ENCODE measurements at regions not wholly inside any gene's neighbourhood (a gene's known extent, or its start where the extent isn't known, plus 50 kb on each side); places are given as distances from the start of the nearest gene placed in this dataset.

DNA sequence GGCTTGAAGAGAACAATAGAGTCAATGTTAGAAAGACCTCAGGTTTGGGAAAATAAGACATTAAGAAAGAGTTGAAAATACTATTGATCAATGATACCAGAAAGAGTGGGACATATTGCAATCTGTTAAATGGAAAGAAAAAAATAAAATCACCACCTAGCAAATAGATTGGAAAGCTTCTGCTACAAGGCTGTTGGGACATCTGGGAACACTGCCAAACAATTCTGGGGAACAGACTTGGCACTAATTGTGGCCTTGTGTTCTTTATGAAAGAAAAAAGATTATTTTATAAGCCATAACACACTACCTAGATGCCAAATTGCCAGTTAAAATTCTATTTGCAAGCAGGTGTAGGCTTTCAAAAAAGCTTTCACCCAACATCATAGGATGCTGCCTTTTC lies 137.8 kb downstream of the TSEN15 start:
- TF ChIP-seq, protein P1, sequence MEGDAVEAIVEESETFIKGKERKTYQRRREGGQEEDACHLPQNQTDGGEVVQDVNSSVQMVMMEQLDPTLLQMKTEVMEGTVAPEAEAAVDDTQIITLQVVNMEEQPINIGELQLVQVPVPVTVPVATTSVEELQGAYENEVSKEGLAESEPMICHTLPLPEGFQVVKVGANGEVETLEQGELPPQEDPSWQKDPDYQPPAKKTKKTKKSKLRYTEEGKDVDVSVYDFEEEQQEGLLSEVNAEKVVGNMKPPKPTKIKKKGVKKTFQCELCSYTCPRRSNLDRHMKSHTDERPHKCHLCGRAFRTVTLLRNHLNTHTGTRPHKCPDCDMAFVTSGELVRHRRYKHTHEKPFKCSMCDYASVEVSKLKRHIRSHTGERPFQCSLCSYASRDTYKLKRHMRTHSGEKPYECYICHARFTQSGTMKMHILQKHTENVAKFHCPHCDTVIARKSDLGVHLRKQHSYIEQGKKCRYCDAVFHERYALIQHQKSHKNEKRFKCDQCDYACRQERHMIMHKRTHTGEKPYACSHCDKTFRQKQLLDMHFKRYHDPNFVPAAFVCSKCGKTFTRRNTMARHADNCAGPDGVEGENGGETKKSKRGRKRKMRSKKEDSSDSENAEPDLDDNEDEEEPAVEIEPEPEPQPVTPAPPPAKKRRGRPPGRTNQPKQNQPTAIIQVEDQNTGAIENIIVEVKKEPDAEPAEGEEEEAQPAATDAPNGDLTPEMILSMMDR (conservative IDR thresholded peaks at IDR 0.05) = no peak
- no peak for DNase-seq (ENCODE audit: extremely low spot score, unreplicated experiment)
- Mint-ChIP-seq H3K36me3 (no peaks in the 10 kb centered on the region), H3K9me3 (peaks cover 9% of the 10 kb centered on the region), H3K27me3 (peaks cover 11% of the 10 kb centered on the region), H3K4me1 (ENCODE audit: unreplicated experiment) (peaks cover 7% of the 10 kb centered on the region), H3K27ac (no peak overlapping the region), H3K4me3 (no peak overlapping the region)

DNA sequence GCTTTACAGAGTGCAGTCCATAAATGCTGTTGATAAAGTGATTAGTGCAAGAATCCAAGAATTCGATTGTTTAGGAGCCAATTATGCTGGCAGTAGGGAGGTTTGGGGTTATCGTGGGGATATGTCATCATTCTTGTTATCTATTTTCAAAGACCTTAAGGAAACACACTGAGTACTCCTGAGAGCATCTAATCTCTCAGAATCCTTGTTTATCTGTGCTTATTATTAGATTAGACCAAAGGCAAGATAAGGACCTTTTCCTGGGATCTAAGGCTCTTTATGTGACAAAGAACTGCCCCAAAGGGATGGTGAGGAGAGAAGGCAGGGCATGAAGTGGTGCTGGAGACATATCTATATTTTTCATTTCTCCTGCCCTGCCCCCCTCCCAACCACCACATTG lies 139.1 kb downstream of the TSEN15 start:
- no peak overlapping the region for H3K4me3 Mint-ChIP-seq
- no peak for DNase-seq (ENCODE audit: extremely low spot score, unreplicated experiment)
- no peaks in the 10 kb centered on the region for H3K36me3 Mint-ChIP-seq
- H3K27ac Mint-ChIP-seq = no peak overlapping the region
- H3K9me3 Mint-ChIP-seq = peaks cover 9% of the 10 kb centered on the region
- H3K27me3 Mint-ChIP-seq = peaks cover 11% of the 10 kb centered on the region
- H3K4me1 Mint-ChIP-seq (ENCODE audit: unreplicated experiment) = peaks cover 7% of the 10 kb centered on the region
- TF ChIP-seq, protein P1 (conservative IDR thresholded peaks at IDR 0.05) = no peak

DNA sequence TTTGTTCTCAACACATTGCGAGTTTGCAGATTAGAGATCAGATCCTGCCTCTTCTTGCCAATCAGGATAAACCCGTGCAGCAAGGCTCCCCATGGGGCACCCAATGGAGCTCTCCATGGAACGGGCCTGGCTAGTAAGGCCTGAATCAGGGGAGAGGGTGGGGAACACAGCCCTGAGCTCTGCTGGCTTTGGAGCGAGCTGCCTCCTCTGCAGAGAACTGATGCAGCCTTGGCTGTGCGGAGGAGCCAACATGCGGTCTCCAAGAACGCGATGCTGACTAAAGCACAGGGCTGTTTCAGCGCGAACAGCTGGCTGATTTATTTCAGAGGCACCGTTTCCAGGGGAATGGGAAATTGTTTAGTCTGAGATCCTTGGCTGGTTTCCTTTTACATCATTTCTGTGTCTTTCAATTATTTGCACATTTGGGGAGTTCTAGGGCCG lies 139.7 kb downstream of the TSEN15 start:
- Mint-ChIP-seq H3K4me3 (no peak overlapping the region), H3K27me3 (peaks cover 11% of the 10 kb centered on the region), H3K27ac (no peak overlapping the region), H3K36me3 (no peaks in the 10 kb centered on the region), H3K4me1 (ENCODE audit: unreplicated experiment) (peaks cover 7% of the 10 kb centered on the region), H3K9me3 (peaks cover 9% of the 10 kb centered on the region)
- no peak for DNase-seq (ENCODE audit: extremely low spot score, unreplicated experiment)
- TF ChIP-seq, protein P1 (conservative IDR thresholded peaks at IDR 0.05) = no peak

DNA sequence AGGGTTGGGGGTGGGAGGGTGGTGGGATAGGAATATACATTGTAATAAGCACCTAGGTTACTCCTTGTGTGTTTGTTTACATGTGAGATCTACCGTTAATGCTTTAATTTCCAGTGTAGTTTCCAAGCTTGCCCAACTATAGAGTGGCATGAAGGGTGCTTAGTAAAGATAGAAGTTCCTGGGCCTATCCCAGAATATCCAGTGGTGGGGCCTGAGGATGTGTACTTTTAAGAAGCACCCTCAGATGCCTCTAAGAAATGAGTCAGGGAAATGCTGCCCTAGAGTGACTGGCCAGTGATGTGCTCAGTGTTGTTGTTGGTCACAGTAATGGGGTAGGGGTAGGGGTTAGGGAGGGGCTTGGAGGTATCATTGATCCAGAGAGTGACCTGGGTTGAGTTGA lies 141.3 kb downstream of the TSEN15 start:
- Mint-ChIP-seq H3K36me3 (no peaks in the 10 kb centered on the region), H3K27me3 (peaks cover 11% of the 10 kb centered on the region), H3K9me3 (peaks cover 4% of the 10 kb centered on the region), H3K4me1 (ENCODE audit: unreplicated experiment) (peaks cover 7% of the 10 kb centered on the region), H3K27ac (no peak overlapping the region), H3K4me3 (no peak overlapping the region)
- DNase-seq (ENCODE audit: extremely low spot score, unreplicated experiment) = no peak
- TF ChIP-seq, protein P1 (conservative IDR thresholded peaks at IDR 0.05) = no peak

DNA sequence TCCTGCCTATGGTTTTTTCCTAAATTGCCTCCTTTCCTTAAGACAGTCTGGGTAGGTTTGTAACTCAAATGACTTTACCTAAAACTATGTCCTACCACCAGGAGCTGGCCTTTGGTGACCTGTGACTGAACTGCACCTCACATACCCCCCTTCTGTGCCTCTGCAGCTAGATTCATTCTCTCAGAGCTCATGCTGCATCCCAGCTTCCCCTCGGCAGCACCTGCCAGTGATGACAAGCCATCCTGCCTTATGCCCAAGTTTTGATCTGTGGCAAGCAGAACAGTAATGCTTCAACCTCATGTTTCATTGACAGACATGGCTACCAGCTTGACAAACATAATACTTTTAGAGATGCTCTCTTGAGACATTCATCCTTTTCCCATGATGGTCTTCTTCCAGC lies 141.9 kb downstream of the TSEN15 start:
- H3K4me1 Mint-ChIP-seq (ENCODE audit: unreplicated experiment) = peaks cover 7% of the 10 kb centered on the region
- H3K4me3 Mint-ChIP-seq = no peak overlapping the region

More for the DNA sequence above, 141.9 kb downstream of the TSEN15 start:
- no peaks in the 10 kb centered on the region for H3K36me3 Mint-ChIP-seq
- H3K27ac Mint-ChIP-seq = no peak overlapping the region
- no peak for DNase-seq (ENCODE audit: extremely low spot score, unreplicated experiment)
- H3K9me3 Mint-ChIP-seq = peaks cover 4% of the 10 kb centered on the region
- H3K27me3 Mint-ChIP-seq = peaks cover 11% of the 10 kb centered on the region
- TF ChIP-seq, protein P1 (conservative IDR thresholded peaks at IDR 0.05) = no peak
